Duodenal mucosa (tissue), 2 donors: ENCODE measurements at regions not wholly inside any gene's neighbourhood (a gene's known extent, or its start where the extent isn't known, plus 50 kb on each side); places are given as distances from the start of the nearest gene placed in this dataset.

ENCODE experiments used
- H3K27ac ChIP-seq: one replicate; pipeline ENCODE4 v1.7.0; 2013; ENCODE audit warnings: low read depth, low read length
- H3K27me3 ChIP-seq, 2 donors: one replicate each; pipeline ENCODE4 v1.7.0; 2013; ENCODE audit warnings: low read length in 2 of 2, control low read depth in 1 of 2; ENCODE audit not compliant: insufficient read depth in 2 of 2, control insufficient read depth in 1 of 2
- H3K36me3 ChIP-seq, 2 donors: one replicate each; pipeline ENCODE4 v1.7.0; 2013; ENCODE audit warnings: low read length in 2 of 2, control low read depth in 1 of 2; ENCODE audit not compliant: insufficient read depth in 2 of 2, control insufficient read depth in 1 of 2
- H3K4me1 ChIP-seq, 2 donors: one replicate each; pipeline ENCODE4 v1.7.0; 2013; ENCODE audit warnings: low read length in 2 of 2, control low read depth in 1 of 2; ENCODE audit not compliant: insufficient read depth in 2 of 2, control insufficient read depth in 1 of 2
- H3K4me3 ChIP-seq, 2 donors: one replicate each; pipeline ENCODE4 v1.7.0; 2013; ENCODE audit warnings: low read length in 2 of 2, low read depth in 1 of 2
- H3K9ac ChIP-seq, 2 donors: one replicate each; pipeline ENCODE4 v1.7.0; 2013; ENCODE audit warnings: low read length in 2 of 2, low read depth in 1 of 2
- H3K9me3 ChIP-seq, 2 donors: one replicate each; pipeline ENCODE4 v1.7.0; 2013; ENCODE audit warnings: low read length in 2 of 2, control low read depth in 1 of 2; ENCODE audit not compliant: control insufficient read depth in 1 of 2

DNA sequence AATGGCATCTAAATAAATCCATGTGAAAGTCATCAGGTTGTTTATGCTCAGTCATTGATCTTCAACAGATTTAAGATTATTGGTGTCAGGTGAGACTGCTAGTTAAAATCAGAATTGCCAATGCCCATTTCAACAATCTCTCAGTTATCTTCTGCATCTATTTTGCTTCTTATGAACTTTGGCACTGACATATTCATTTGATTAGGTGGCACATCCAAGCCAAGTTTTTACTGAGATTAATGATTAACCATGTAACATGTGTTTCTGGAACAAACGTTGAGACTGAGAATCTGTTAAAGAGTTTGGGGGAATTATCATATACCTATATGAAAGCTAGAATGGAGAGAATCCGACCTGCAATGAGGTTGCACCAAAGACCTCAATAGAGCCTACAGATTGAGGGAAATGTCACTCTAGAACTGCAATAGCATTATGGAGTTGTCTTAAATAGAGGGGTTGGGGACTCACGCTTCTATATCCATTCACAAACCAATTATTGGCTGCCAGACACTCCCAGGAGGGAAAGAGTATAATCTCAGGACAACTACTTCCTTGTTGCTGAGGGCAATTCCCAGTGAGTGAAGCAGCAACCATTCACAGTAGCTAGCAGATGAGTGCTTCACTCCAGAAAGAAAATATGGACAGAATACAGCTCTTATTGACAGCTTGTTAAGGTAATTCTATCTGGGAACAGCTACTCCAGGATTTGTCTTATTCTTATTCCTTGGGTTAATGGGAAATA lies 891.3 kb downstream of the SQOR start:
- Histone ChIP-seq H3K27ac (no peak overlapping the region), H3K36me3 (no peaks in the 10 kb centered on the region), H3K4me1 (peaks cover 13 to 14% of the 10 kb centered on the region in 2 donors), H3K9me3 (no peaks in the 10 kb centered on the region), H3K4me3 (peak overlapping the region; percentile 20 to 38), H3K27me3 (no peaks in the 10 kb centered on the region), H3K9ac (no peak overlapping the region)

DNA sequence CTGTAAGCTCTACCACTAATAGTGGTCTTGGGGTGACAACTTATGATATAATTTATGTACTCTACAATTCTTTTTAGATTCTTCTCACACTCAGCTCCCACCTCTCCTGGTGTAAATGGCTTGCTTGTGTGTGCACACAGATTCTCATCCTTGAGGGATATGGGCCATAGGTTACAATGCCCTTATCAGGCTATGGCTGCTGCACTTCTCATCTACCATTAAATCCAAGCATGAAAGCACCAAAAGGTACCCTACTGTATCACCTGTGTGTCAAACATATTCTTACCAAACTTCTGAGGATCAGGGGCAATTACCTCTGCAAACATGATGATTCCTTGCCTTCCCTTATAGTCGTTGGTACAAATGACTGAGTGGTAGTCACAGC lies 891.9 kb downstream of the SQOR start:
- no peaks in the 10 kb centered on the region for H3K27me3 ChIP-seq
- peak overlapping the region; percentile 20 to 38 for H3K4me3 ChIP-seq
- no peak overlapping the region for H3K9ac ChIP-seq
- no peaks in the 10 kb centered on the region for H3K9me3 ChIP-seq
- H3K36me3 ChIP-seq, result no peaks in the 10 kb centered on the region
- H3K27ac ChIP-seq, result no peak overlapping the region
- H3K4me1 ChIP-seq, result peaks cover 13 to 14% of the 10 kb centered on the region in 2 donors

GRCh38 chr15:46543626-46544025 lies 908.8 kb downstream of the SQOR start:
- no peaks in the 10 kb centered on the region for H3K4me1 ChIP-seq
- H3K36me3 ChIP-seq, result no peaks in the 10 kb centered on the region
- H3K27ac ChIP-seq, result no peak overlapping the region
- H3K4me3 ChIP-seq, result no peak overlapping the region
- no peaks in the 10 kb centered on the region for H3K27me3 ChIP-seq
- H3K9ac ChIP-seq, result no peak overlapping the region
- H3K9me3 ChIP-seq, result no peaks in the 10 kb centered on the region

DNA sequence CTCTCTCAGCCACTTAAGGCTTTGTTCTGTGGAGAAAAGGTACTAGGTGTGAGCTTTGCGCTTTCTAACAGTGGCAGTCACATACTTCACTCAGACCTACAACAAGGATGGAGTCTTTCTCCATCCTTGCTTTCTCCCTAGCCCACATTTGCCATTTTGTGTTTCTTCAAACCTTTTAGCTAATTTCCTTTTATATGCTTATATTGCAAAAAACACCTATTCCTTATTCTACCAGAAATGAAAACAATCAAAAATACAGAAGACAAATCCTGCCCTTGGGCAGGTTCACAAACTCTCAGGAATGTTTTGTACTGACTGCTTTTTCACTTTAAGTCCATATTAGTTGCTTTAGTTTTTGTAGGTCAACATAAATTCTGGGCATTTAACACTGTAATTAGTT lies 914.2 kb downstream of the SQOR start:
- Histone ChIP-seq H3K27ac (no peak overlapping the region), H3K4me3 (no peak overlapping the region), H3K4me1 (no peaks in the 10 kb centered on the region)

DNA sequence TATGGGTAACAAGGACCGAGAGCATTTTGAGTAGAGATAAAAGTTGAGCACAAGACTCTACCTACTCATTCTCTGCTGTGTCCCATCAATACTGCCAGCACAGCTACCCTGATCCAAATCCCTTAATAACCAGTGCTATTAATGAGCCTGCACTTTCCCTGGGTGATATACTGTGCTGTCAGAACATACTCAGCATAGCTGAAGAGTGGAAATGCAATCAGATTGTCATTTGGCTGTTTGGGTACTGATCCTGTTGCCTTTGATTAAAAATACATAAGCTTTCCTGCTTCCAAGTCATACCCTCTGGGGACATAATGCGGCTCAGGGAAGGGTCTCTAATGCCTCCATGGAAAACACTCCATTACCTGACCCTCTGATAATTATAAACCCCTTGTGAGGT lies 917.5 kb downstream of the SQOR start:
- Histone ChIP-seq H3K9ac (no peak overlapping the region), H3K27me3 (no peaks in the 10 kb centered on the region), H3K36me3 (no peaks in the 10 kb centered on the region)

More for the DNA sequence above, 914.2 kb downstream of the SQOR start:
- H3K9ac ChIP-seq, result no peak overlapping the region
- H3K27me3 ChIP-seq, result no peaks in the 10 kb centered on the region
- no peaks in the 10 kb centered on the region for H3K9me3 ChIP-seq
- H3K36me3 ChIP-seq, result no peaks in the 10 kb centered on the region

GRCh38 chr15:46555547-46555946 lies 920.7 kb downstream of the SQOR start:
- no peak overlapping the region for H3K9ac ChIP-seq
- H3K4me3 ChIP-seq, result no peak overlapping the region
- no peaks in the 10 kb centered on the region for H3K9me3 ChIP-seq
- no peaks in the 10 kb centered on the region for H3K36me3 ChIP-seq
- H3K4me1 ChIP-seq, result no peaks in the 10 kb centered on the region
- H3K27me3 ChIP-seq, result no peaks in the 10 kb centered on the region
- no peak overlapping the region for H3K27ac ChIP-seq

More for the DNA sequence above, 917.5 kb downstream of the SQOR start:
- Histone ChIP-seq H3K27ac (no peak overlapping the region), H3K4me1 (no peaks in the 10 kb centered on the region), H3K4me3 (no peak overlapping the region), H3K9me3 (no peaks in the 10 kb centered on the region)

DNA sequence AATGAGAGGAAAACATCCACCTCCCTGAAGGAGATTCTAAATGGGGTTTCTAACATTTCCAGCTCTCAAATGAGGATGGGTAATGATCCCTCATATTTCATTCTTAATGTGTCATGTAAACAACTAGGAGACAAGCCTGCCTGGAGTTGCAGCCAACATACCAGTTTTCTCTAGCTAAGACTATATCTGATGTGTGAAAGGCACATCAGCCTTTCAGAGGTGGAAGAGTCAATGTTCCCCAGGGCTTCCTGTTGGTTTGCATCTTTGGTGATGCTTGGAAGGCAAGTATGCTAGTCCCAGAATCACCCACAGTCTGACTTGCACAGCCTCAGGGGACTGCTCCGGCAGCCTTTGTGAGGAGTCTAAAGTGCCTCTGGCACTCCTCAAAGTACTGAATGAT lies 921.2 kb downstream of the SQOR start:
- no peaks in the 10 kb centered on the region for H3K4me1 ChIP-seq
- H3K9me3 ChIP-seq, result no peaks in the 10 kb centered on the region
- H3K4me3 ChIP-seq, result no peak overlapping the region
- no peak overlapping the region for H3K9ac ChIP-seq
- no peak overlapping the region for H3K27ac ChIP-seq
- no peaks in the 10 kb centered on the region for H3K27me3 ChIP-seq
- no peaks in the 10 kb centered on the region for H3K36me3 ChIP-seq

DNA sequence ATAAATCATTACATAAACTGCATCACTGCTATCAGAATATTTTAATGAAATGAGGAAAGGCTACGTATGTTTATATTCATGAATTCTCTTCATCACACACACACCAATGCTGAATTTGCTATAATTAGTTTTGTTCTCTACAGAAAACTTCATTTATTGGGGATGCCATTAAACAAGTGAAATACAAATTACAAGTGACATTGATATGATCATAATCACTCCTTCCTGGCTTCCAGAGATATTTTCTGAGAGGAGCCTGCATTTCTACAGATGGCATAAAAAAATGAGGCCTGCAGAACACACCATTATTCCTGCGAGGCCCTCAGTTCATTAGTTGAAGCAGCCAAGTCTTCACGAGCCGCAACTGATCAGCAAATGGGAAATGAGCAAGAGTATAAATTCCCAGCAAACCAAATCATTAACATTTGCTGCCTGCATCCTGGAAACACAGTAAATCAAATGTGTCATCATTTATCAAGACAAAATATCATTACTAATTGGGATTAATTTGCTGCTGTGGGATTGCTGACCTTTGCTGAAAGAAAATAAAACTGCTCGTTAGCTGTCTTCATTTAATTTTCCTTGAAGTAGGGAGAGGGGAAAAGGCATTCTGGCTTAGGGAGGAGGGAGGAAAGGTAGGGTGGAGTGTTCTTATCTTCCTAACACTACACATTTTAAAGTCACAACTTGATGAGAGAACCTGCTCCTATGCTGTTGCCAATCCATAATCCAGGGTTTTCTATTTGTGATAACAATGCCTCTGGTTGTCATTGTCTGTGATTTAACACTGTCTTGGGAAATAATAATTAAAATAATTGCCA lies 921.9 kb downstream of the SQOR start:
- Histone ChIP-seq H3K27ac (no peak overlapping the region), H3K9ac (no peak overlapping the region), H3K27me3 (no peaks in the 10 kb centered on the region), H3K36me3 (no peaks in the 10 kb centered on the region), H3K4me1 (no peaks in the 10 kb centered on the region), H3K9me3 (no peaks in the 10 kb centered on the region), H3K4me3 (no peak overlapping the region)

GRCh38 chr15:46567968-46568367 lies 933.1 kb downstream of the SQOR start:
- H3K27me3 ChIP-seq, result no peaks in the 10 kb centered on the region
- H3K4me3 ChIP-seq, result no peak overlapping the region
- no peak overlapping the region for H3K9ac ChIP-seq
- H3K27ac ChIP-seq, result no peak overlapping the region
- H3K36me3 ChIP-seq, result no peaks in the 10 kb centered on the region
- no peaks in the 10 kb centered on the region for H3K9me3 ChIP-seq
- H3K4me1 ChIP-seq, result no peaks in the 10 kb centered on the region

DNA sequence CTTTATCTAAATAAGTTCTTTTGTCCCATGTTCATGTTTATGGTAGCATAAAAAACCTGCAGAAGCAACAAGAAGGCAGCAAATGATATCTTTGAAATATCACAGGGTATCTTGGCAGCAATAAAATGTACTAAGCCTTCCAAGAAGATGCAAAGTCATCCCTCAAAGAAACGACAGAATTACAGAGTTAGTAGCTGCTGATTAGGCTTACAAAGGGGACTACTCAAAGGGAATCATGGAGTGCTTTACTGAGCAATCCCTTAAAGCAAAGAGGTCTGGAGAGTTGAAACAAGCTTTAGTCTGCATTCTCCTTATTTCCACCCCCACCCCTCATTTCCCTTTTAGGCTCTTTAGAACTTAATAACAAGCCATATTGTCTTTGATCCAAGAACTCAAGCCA lies 935.0 kb downstream of the SQOR start:
- Histone ChIP-seq H3K4me1 (no peaks in the 10 kb centered on the region), H3K27ac (no peak overlapping the region), H3K36me3 (no peaks in the 10 kb centered on the region), H3K27me3 (no peaks in the 10 kb centered on the region), H3K9ac (no peak overlapping the region), H3K9me3 (no peaks in the 10 kb centered on the region), H3K4me3 (no peak overlapping the region)
